C4-2B (cell line): ENCODE measurements at regions not wholly inside any gene's neighbourhood (a gene's known extent, or its start where the extent isn't known, plus 50 kb on each side); places are given as distances from the start of the nearest gene placed in this dataset.

Source experiments
- CTCF ChIP-seq: fragments of 450-650 bp; conservative IDR thresholded peaks from 2 replicates; pipeline ENCODE4 v1.5.1; 2017; ENCODE audit warnings: mild to moderate bottlenecking
- ZFX ChIP-seq: fragments of 450-650 bp; IDR thresholded peaks from 2 replicates; pipeline ENCODE4 v1.6.1; 2017

GRCh38 chr2:158025255-158025996, 76.2 kb upstream of the UPP2 start:
- no peak for TF ChIP-seq CTCF
- no peak for TF ChIP-seq ZFX
